DND-41 (cell line): ENCODE measurements at regions not wholly inside any gene's neighbourhood (a gene's known extent, or its start where the extent isn't known, plus 50 kb on each side); places are given as distances from the start of the nearest gene placed in this dataset.

Experiments used
- ATAC-seq: fragments of 200-7000 bp; cut with Tn5 transposase; 3 replicates; pipeline ENCODE4 v1.9.1; 2021; ENCODE audit warnings: low read depth; ENCODE audit not compliant: insufficient read depth
- DNase-seq: peaks from one replicate; pipeline ENCODE4 v3.0.0-alpha.2; 2020
- H2AFZ ChIP-seq: 2 replicates; pipeline ENCODE4 v1.6.0; 2012; ENCODE audit warnings: low read depth, low read length
- H3K27ac ChIP-seq: 2 replicates; pipeline ENCODE4 v1.5.1; 2012; ENCODE audit warnings: low read length, inconsistent platforms
- H3K27me3 ChIP-seq: fragments of 200-600 bp; sonication (generic); 2 replicates; pipeline ENCODE4 v1.6.0; 2012; ENCODE audit warnings: low read length, mild to moderate bottlenecking, inconsistent platforms; ENCODE audit not compliant: insufficient read depth, poor library complexity
- H3K36me3 ChIP-seq: 2 replicates; pipeline ENCODE4 v1.5.1; 2012; ENCODE audit warnings: low read length, inconsistent platforms; ENCODE audit not compliant: insufficient read depth
- H3K4me1 ChIP-seq: 2 replicates; pipeline ENCODE4 v1.5.1; 2012; ENCODE audit warnings: mild to moderate bottlenecking, low read length; ENCODE audit not compliant: insufficient read depth
- H3K4me2 ChIP-seq: 2 replicates; pipeline ENCODE4 v1.6.0; 2012; ENCODE audit warnings: mild to moderate bottlenecking, moderate library complexity, low read length, inconsistent platforms; ENCODE audit not compliant: insufficient read depth
- H3K4me3 ChIP-seq, 2 experiments: fragments of 200-600 bp in 1 of 2; shearing (Covaris generic) in 1 of 2; 2 replicates each; pipeline ENCODE4 v1.5.1; 2012 to 2016; ENCODE audit warnings: inconsistent platforms in 2 of 2, low read length in 2 of 2, mild to moderate bottlenecking in 2 of 2, low read depth in 1 of 2, moderate library complexity in 1 of 2
- H3K79me2 ChIP-seq: 2 replicates; pipeline ENCODE4 v1.6.0; 2012; ENCODE audit warnings: low read length, inconsistent platforms; ENCODE audit not compliant: insufficient read depth
- H3K9ac ChIP-seq: 2 replicates; pipeline ENCODE4 v1.6.0; 2012; ENCODE audit warnings: low read depth, mild to moderate bottlenecking, inconsistent platforms, low read length, moderate library complexity
- H3K9me3 ChIP-seq: 2 replicates; pipeline ENCODE4 v1.5.1; 2012; ENCODE audit warnings: low read length, moderate library complexity, mild to moderate bottlenecking, inconsistent platforms; ENCODE audit not compliant: insufficient read depth, severe bottlenecking
- H4K20me1 ChIP-seq: 2 replicates; pipeline ENCODE4 v1.6.0; 2012; ENCODE audit warnings: low read length; ENCODE audit not compliant: insufficient read depth
- EZH2 ChIP-seq: IDR thresholded peaks from 3 replicates; pipeline ENCODE4 v1.6.1; 2012; ENCODE audit warnings: borderline replicate concordance, low read depth, mild to moderate bottlenecking, moderate library complexity, low read length, inconsistent platforms; ENCODE audit not compliant: severe bottlenecking
- TF ChIP-seq, protein P1 (sequence below): IDR thresholded peaks from 2 replicates; pipeline ENCODE4 v1.5.1; 2012; ENCODE audit warnings: borderline replicate concordance, low read length, moderate library complexity, mild to moderate bottlenecking; ENCODE audit not compliant: poor library complexity, severe bottlenecking; ENCODE audit errors: extremely low read depth

- Histone ChIP-seq H3K9me3 (no peaks in the 10 kb centered on the region), H3K4me3 (no peak overlapping the region), H3K36me3 (no peaks in the 10 kb centered on the region), H3K27me3 (no peaks in the 10 kb centered on the region), H3K4me2 (no peak overlapping the region), H3K79me2 (no peaks in the 10 kb centered on the region), H3K9ac (no peak overlapping the region), H4K20me1 (no peaks in the 10 kb centered on the region), H3K27ac (no peak overlapping the region), H2AFZ (no peak overlapping the region), H3K4me1 (no peaks in the 10 kb centered on the region)
- ATAC-seq (no peak), DNase-seq (no peak)
- no peak for TF ChIP-seq EZH2
- TF ChIP-seq, protein P1, sequence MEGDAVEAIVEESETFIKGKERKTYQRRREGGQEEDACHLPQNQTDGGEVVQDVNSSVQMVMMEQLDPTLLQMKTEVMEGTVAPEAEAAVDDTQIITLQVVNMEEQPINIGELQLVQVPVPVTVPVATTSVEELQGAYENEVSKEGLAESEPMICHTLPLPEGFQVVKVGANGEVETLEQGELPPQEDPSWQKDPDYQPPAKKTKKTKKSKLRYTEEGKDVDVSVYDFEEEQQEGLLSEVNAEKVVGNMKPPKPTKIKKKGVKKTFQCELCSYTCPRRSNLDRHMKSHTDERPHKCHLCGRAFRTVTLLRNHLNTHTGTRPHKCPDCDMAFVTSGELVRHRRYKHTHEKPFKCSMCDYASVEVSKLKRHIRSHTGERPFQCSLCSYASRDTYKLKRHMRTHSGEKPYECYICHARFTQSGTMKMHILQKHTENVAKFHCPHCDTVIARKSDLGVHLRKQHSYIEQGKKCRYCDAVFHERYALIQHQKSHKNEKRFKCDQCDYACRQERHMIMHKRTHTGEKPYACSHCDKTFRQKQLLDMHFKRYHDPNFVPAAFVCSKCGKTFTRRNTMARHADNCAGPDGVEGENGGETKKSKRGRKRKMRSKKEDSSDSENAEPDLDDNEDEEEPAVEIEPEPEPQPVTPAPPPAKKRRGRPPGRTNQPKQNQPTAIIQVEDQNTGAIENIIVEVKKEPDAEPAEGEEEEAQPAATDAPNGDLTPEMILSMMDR: no peak
Measured at GRCh38 chr1:70556541-70556940, 145.5 kb downstream of the CTH start.

GRCh38 chr1:70567167-70567566, 156.1 kb downstream of the CTH start:
- Histone ChIP-seq H3K79me2 (no peaks in the 10 kb centered on the region), H3K27me3 (no peaks in the 10 kb centered on the region), H3K36me3 (no peaks in the 10 kb centered on the region), H3K4me3 (no peak overlapping the region), H3K9ac (no peak overlapping the region), H3K9me3 (no peaks in the 10 kb centered on the region), H3K27ac (no peak overlapping the region), H3K4me2 (no peak overlapping the region), H3K4me1 (no peaks in the 10 kb centered on the region), H4K20me1 (no peaks in the 10 kb centered on the region), H2AFZ (no peak overlapping the region)
- no peak for ATAC-seq
- no peak for DNase-seq
- TF ChIP-seq, protein P1: no peak
- TF ChIP-seq EZH2: no peak

- H3K9ac ChIP-seq: no peak overlapping the region
- ATAC-seq (no peak), DNase-seq (no peak)
- H4K20me1 ChIP-seq: no peaks in the 10 kb centered on the region
- no peak overlapping the region for H3K4me3 ChIP-seq
- H2AFZ ChIP-seq: no peak overlapping the region
- no peaks in the 10 kb centered on the region for H3K36me3 ChIP-seq
- no peaks in the 10 kb centered on the region for H3K27me3 ChIP-seq
- no peak overlapping the region for H3K27ac ChIP-seq
- no peaks in the 10 kb centered on the region for H3K79me2 ChIP-seq
- no peaks in the 10 kb centered on the region for H3K4me1 ChIP-seq
- no peak overlapping the region for H3K4me2 ChIP-seq
- no peak for TF ChIP-seq EZH2
- TF ChIP-seq, protein P1: no peak
- no peaks in the 10 kb centered on the region for H3K9me3 ChIP-seq
Measured at GRCh38 chr1:70571191-70571590, 160.1 kb downstream of the CTH start.

GRCh38 chr1:70573317-70573843, 162.3 kb downstream of the CTH start:
- TF ChIP-seq, protein P1: no peak
- TF ChIP-seq EZH2: no peak
- Histone ChIP-seq H3K9me3 (no peaks in the 10 kb centered on the region), H3K36me3 (no peaks in the 10 kb centered on the region), H4K20me1 (no peaks in the 10 kb centered on the region), H3K79me2 (no peaks in the 10 kb centered on the region), H3K4me3 (no peak overlapping the region), H3K27ac (no peak overlapping the region), H3K9ac (no peak overlapping the region), H3K27me3 (no peaks in the 10 kb centered on the region), H2AFZ (no peak overlapping the region), H3K4me1 (no peaks in the 10 kb centered on the region), H3K4me2 (no peak overlapping the region)
- DNase-seq (no peak), ATAC-seq (no peak)
